Mucosa of descending colon (tissue), 3 donors: ENCODE measurements at regions not wholly inside any gene's neighbourhood (a gene's known extent, or its start where the extent isn't known, plus 50 kb on each side); places are given as distances from the start of the nearest gene placed in this dataset.
"Not testable (repeated sequence)": the region's sequence is repeated elsewhere in the genome, so short reads cannot be mapped to it uniquely, and the experiment has no call there.

Experiments used
- ATAC-seq: fragments of 200-7000 bp; cut with Tn5 transposase; one replicate; pipeline ENCODE4 v1.9.1; 2020; ENCODE audit warnings: mild to moderate bottlenecking, moderate library complexity
- DNase-seq, 3 donors: peaks; one replicate each; pipeline ENCODE4 v3.0.0-alpha.2; 2020
- H3K36me3 ChIP-seq: fragments of 200-600 bp; one replicate; pipeline ENCODE4 v1.8.0; 2021; ENCODE audit warnings: low read depth, mild to moderate bottlenecking
- H3K4me1 ChIP-seq: fragments of 200-600 bp; one replicate; pipeline ENCODE4 v1.8.0; 2021; ENCODE audit warnings: low read depth, mild to moderate bottlenecking
- H3K4me3 ChIP-seq: fragments of 200-600 bp; one replicate; pipeline ENCODE4 v1.8.0; 2021; ENCODE audit warnings: mild to moderate bottlenecking
- H3K9me3 ChIP-seq: fragments of 200-600 bp; one replicate; pipeline ENCODE4 v1.8.0; 2021; ENCODE audit warnings: mild to moderate bottlenecking
- intact Hi-C, 2 donors: fragments of 100-400 bp; cut with DNase I in 1 of 2; cut with micrococcal nuclease in 1 of 2; formaldehyde crosslinking; loops; one replicate each; pipeline versions ENCODE4 v1.11.0 to v1.11.1; 2022; cut with DNase I, micrococcal nuclease
- TF ChIP-seq, protein P1 (sequence below): fragments of 200-600 bp; IDR thresholded peaks from one replicate; pipeline ENCODE4 v1.8.0; 2022; ENCODE audit warnings: antibody characterized with exemption, mild to moderate bottlenecking
- donor health status: DM: no; HTN: no; CAD: no; lungs with moderate emphysema.
- donor health status: DM: no; HTN: no; CAD: no.
- donor health status: DM: no; HTN: yes; CAD: no.

DNA sequence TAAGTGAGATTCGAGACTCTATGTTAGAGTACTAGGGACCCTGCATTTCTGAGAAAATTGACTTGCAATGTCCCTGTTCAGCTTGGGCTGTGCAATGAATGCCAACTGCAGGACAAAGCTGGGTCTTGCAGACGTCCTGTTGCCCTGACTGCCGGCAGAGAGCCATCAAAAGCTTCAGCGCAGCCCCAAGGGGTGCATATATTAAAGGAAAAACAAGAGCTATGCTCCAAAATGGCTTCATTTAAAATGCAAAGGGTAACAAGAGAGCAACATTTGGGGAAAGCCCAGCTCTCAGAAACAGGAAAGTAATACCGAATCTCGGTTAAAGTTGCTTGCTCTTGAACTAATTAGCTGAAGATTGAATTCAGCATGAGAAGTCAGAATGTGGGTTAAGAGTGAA lies 110.9 kb upstream of the PNPT1 start:
- H3K4me1 ChIP-seq: no peaks in the 10 kb centered on the region
- no peaks in the 10 kb centered on the region for H3K36me3 ChIP-seq
- DNase-seq (no peak), ATAC-seq (no peak)
- intact Hi-C loops: no loop called here
- no peak overlapping the region for H3K4me3 ChIP-seq
- TF ChIP-seq, protein P1, sequence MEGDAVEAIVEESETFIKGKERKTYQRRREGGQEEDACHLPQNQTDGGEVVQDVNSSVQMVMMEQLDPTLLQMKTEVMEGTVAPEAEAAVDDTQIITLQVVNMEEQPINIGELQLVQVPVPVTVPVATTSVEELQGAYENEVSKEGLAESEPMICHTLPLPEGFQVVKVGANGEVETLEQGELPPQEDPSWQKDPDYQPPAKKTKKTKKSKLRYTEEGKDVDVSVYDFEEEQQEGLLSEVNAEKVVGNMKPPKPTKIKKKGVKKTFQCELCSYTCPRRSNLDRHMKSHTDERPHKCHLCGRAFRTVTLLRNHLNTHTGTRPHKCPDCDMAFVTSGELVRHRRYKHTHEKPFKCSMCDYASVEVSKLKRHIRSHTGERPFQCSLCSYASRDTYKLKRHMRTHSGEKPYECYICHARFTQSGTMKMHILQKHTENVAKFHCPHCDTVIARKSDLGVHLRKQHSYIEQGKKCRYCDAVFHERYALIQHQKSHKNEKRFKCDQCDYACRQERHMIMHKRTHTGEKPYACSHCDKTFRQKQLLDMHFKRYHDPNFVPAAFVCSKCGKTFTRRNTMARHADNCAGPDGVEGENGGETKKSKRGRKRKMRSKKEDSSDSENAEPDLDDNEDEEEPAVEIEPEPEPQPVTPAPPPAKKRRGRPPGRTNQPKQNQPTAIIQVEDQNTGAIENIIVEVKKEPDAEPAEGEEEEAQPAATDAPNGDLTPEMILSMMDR: no peak
- H3K9me3 ChIP-seq: no peaks in the 10 kb centered on the region

DNA sequence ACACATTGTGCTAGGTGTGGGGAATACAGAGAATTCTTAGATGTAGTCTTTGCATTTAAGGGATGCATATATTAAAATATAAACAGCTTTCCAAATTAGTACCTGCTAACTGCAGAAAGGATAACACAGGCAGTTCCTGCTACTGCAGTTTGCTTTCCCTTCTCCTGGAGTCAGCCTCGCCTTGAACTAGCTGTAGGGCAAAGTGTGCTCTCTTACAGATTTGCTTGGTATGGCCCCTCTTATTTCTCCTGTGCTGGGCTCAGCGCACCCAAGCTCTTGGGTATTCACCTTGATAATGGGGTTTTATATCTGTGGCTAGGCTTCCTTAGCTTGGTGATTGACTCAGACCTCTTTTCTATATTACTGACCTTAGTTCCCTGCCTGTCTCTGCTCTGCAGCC lies 108.4 kb upstream of the PNPT1 start:
- Histone ChIP-seq H3K4me3 (no peak overlapping the region), H3K4me1 (no peaks in the 10 kb centered on the region), H3K9me3 (no peaks in the 10 kb centered on the region), H3K36me3 (no peaks in the 10 kb centered on the region)
- ATAC-seq: no peak
- intact Hi-C loops: no loop called here
- no peak for DNase-seq
- TF ChIP-seq, protein P1: no peak

- TF ChIP-seq, protein P1: no peak
- no peaks in the 10 kb centered on the region for H3K4me1 ChIP-seq
- no peak overlapping the region for H3K4me3 ChIP-seq
- no peaks in the 10 kb centered on the region for H3K36me3 ChIP-seq
- intact Hi-C loops: no loop called here
- ATAC-seq (no peak), DNase-seq (no peak)
- H3K9me3 ChIP-seq: no peaks in the 10 kb centered on the region
Observed at GRCh38 chr2:55801436-55801835, 107.8 kb upstream of the PNPT1 start.

DNA sequence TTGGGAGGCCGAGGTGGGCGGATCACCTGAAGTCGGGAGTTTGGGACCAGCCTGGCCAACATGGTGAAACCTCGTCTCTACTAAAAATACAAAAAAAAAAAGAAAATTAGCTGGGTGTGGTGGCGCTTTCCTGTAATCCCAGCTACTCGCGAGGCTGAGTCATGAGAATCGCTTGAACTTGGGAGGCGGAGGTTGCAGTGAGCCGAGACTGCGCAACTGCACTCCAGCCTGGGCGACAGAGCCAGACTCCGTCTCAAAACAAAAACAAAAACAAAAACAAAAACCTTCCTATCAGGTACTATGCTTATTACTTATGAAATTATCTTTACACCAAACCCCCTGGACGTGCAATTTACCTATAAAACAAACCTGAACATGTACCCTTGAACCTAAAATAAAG lies 106.0 kb upstream of the PNPT1 start:
- ATAC-seq, H3K4me3 ChIP-seq, intact Hi-C loops, DNase-seq, H3K9me3 ChIP-seq, H3K4me1 ChIP-seq, H3K36me3 ChIP-seq: not testable (repeated sequence)

DNA sequence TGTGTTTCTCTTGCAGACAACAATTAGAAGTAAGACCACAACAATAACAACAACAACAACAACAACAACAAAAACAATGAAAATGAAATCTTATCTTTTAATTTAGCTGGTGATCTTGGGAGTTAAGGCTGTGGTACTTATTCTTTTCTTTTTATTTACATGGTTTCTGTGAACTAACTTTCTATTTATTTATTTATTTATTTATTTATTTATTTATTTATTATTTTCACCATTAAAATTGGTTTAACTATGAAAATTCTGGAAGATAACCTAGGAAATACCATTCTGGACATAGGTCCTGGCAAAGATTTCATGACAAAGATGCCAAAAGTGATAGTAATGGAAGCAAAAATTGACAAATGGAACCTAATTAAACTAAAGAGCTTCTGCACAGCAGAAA lies 102.5 kb upstream of the PNPT1 start:
- H3K9me3 ChIP-seq: no peaks in the 10 kb centered on the region
- TF ChIP-seq, protein P1: no peak
- DNase-seq (no peak), ATAC-seq (no peak)
- intact Hi-C loops: no loop called here
- no peak overlapping the region for H3K4me3 ChIP-seq
- no peaks in the 10 kb centered on the region for H3K4me1 ChIP-seq
- H3K36me3 ChIP-seq: no peaks in the 10 kb centered on the region

DNA sequence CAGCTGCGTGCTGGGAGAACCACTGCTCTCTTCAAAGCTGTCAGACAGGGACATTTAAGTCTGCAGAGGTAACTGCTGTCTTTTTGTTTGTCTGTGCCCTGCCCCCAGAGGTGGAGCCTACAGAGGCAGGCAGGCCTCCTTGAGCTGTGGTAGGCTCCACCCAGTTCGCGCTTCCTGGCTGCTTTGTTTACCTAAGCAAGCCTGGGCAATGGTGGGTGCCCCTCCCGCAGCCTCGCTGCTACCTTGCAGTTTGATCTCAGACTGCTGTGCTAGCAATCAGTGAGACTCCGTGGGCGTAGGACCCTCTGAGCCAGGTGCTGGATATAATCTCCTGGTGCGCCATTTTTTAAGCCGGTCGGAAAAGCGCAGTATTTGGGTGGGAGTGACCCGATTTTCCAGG lies 100.0 kb upstream of the PNPT1 start:
- intact Hi-C loops, H3K36me3 ChIP-seq, ATAC-seq, H3K4me3 ChIP-seq, H3K9me3 ChIP-seq, H3K4me1 ChIP-seq: not testable (repeated sequence)
- peak in 2 of 3 donors; percentile 35 to 51 for DNase-seq

- Histone ChIP-seq H3K4me3 (no peak overlapping the region), H3K9me3 (no peaks in the 10 kb centered on the region), H3K36me3 (no peaks in the 10 kb centered on the region), H3K4me1 (no peaks in the 10 kb centered on the region)
- TF ChIP-seq, protein P1: no peak
- intact Hi-C loops: loop anchor here in 1 of 2 donors (10.0 kb wide), 1 partner anchor 89 kb away; no protein-coding TSS in a partner anchor
- DNase-seq: no peak
- no peak for ATAC-seq
Observed at GRCh38 chr2:55786280-55786679, 92.6 kb upstream of the PNPT1 start.

GRCh38 chr2:55783751-55784150 lies 90.1 kb upstream of the PNPT1 start:
- not testable (repeated sequence) for H3K4me1 ChIP-seq, ATAC-seq, H3K4me3 ChIP-seq, H3K9me3 ChIP-seq, H3K36me3 ChIP-seq, DNase-seq
- intact Hi-C loops: loop anchor here in 1 of 2 donors (10.0 kb wide), 1 partner anchor 91 kb away; no protein-coding TSS in a partner anchor
